SK-N-SH treated with all-trans-retinoic acid at 6 μM for 48 hours (cell line): ENCODE measurements at regions not wholly inside any gene's neighbourhood (a gene's known extent, or its start where the extent isn't known, plus 50 kb on each side); places are given as distances from the start of the nearest gene placed in this dataset.

Experiments
- ATAC-seq: fragments of 200-7000 bp; cut with Tn5 transposase; 3 replicates; pipeline ENCODE4 v1.9.1; 2020; ENCODE audit warnings: mild to moderate bottlenecking, moderate library complexity
- ARNTL ChIP-seq: fragments of 450-650 bp; formaldehyde crosslinking; IDR thresholded peaks from 2 replicates; pipeline ENCODE4 v1.5.0; 2020; ENCODE audit warnings: low read depth, mild to moderate bottlenecking, moderate library complexity, borderline replicate concordance
- BACH2 ChIP-seq: fragments of 250-450 bp; sonication (Bioruptor Pico); IDR thresholded peaks from 2 replicates; pipeline ENCODE4 v1.9.0; 2021; ENCODE audit warnings: mild to moderate bottlenecking, borderline replicate concordance
- CREB5 ChIP-seq: fragments of 250-450 bp; sonication (Bioruptor Pico); IDR thresholded peaks from 2 replicates; pipeline ENCODE4 v1.5.1; 2020; ENCODE audit warnings: low read depth, mild to moderate bottlenecking, moderate library complexity
- CSDC2 ChIP-seq: fragments of 250-450 bp; sonication (Bioruptor Pico); IDR thresholded peaks from 2 replicates; pipeline ENCODE4 v1.5.0; 2020; ENCODE audit warnings: mild to moderate bottlenecking, moderate library complexity
- CSRNP3 ChIP-seq: fragments of 250-450 bp; sonication (Bioruptor Pico); IDR thresholded peaks from 2 replicates; pipeline ENCODE4 v1.5.1; 2021; ENCODE audit warnings: mild to moderate bottlenecking, moderate library complexity
- GLIS3 ChIP-seq: fragments of 250-450 bp; sonication (Bioruptor Pico); IDR thresholded peaks from 2 replicates; pipeline ENCODE4 v1.5.0; 2020; ENCODE audit warnings: mild to moderate bottlenecking, moderate library complexity
- ISL1 ChIP-seq: fragments of 250-450 bp; sonication (Bioruptor Pico); IDR thresholded peaks from 2 replicates; pipeline ENCODE4 v2.1.2; 2022; ENCODE audit warnings: mild to moderate bottlenecking, moderate library complexity
- OSR1 ChIP-seq: fragments of 250-450 bp; sonication (Bioruptor Pico); IDR thresholded peaks from 2 replicates; pipeline ENCODE4 v1.8.0; 2022; ENCODE audit warnings: moderate library complexity, mild to moderate bottlenecking, inconsistent platforms
- PATZ1 ChIP-seq: fragments of 250-450 bp; sonication (Bioruptor Pico); IDR thresholded peaks from 2 replicates; pipeline ENCODE4 v1.8.0; 2020; ENCODE audit warnings: mild to moderate bottlenecking, moderate library complexity, borderline replicate concordance
- PPARA ChIP-seq: fragments of 250-450 bp; sonication (Bioruptor Pico); IDR thresholded peaks from 2 replicates; pipeline ENCODE4 v1.5.0; 2020; ENCODE audit warnings: mild to moderate bottlenecking, borderline replicate concordance
- RARB ChIP-seq: fragments of 250-450 bp; sonication (Bioruptor Pico); IDR thresholded peaks from 2 replicates; pipeline ENCODE4 v1.8.0; 2021; ENCODE audit warnings: mild to moderate bottlenecking, moderate library complexity
- SNAI2 ChIP-seq: fragments of 250-450 bp; sonication (Bioruptor Pico); IDR thresholded peaks from 2 replicates; pipeline ENCODE4 v1.5.0; 2020; ENCODE audit warnings: mild to moderate bottlenecking, moderate library complexity
- TCF4 ChIP-seq: fragments of 250-450 bp; sonication (Bioruptor Pico); IDR thresholded peaks from 2 replicates; pipeline ENCODE4 v1.8.0; 2021; ENCODE audit warnings: mild to moderate bottlenecking, moderate library complexity, borderline replicate concordance
- TOX ChIP-seq: fragments of 250-450 bp; sonication (Bioruptor Pico); IDR thresholded peaks from 2 replicates; pipeline ENCODE4 v1.8.0; 2021; ENCODE audit warnings: mild to moderate bottlenecking, moderate library complexity, borderline replicate concordance
- TSHZ2 ChIP-seq: fragments of 250-450 bp; sonication (Bioruptor Pico); IDR thresholded peaks from 2 replicates; pipeline ENCODE4 v1.5.0; 2020; ENCODE audit warnings: mild to moderate bottlenecking, moderate library complexity
- ZC3H10 ChIP-seq: fragments of 250-450 bp; sonication (Bioruptor Pico); IDR thresholded peaks from 2 replicates; pipeline ENCODE4 v1.5.1; 2021; ENCODE audit warnings: mild to moderate bottlenecking, moderate library complexity
- ZFP3 ChIP-seq: fragments of 250-450 bp; sonication (Bioruptor Pico); IDR thresholded peaks from 2 replicates; pipeline ENCODE4 v1.5.0; 2020; ENCODE audit warnings: mild to moderate bottlenecking, moderate library complexity
- ZFP30 ChIP-seq: fragments of 450-650 bp; formaldehyde crosslinking; IDR thresholded peaks from 2 replicates; pipeline ENCODE4 v1.5.0; 2022; ENCODE audit warnings: mild to moderate bottlenecking, moderate library complexity
- ZNF565 ChIP-seq: fragments of 450-650 bp; formaldehyde crosslinking; conservative IDR thresholded peaks from 2 replicates; pipeline ENCODE4 v1.5.0; 2020; ENCODE audit warnings: low read depth, mild to moderate bottlenecking, moderate library complexity
- ZNF70 ChIP-seq: fragments of 450-650 bp; formaldehyde crosslinking; IDR thresholded peaks from 2 replicates; pipeline ENCODE4 v1.5.0; 2020; ENCODE audit warnings: mild to moderate bottlenecking, moderate library complexity
- ZNF8 ChIP-seq: fragments of 450-650 bp; formaldehyde crosslinking; IDR thresholded peaks from 2 replicates; pipeline ENCODE4 v1.5.0; 2020; ENCODE audit warnings: mild to moderate bottlenecking, moderate library complexity

- TF ChIP-seq ZFP30 (CRISPR knock-in tag) (no peak), TCF4 (no peak), ZC3H10 (CRISPR knock-in tag) (no peak), GLIS3 (no peak), OSR1 (CRISPR knock-in tag) (no peak), ARNTL (CRISPR knock-in tag) (no peak), SNAI2 (no peak), CREB5 (CRISPR knock-in tag) (no peak), CSRNP3 (no peak), RARB (no peak)
- ATAC-seq, result no peak
Measured at GRCh38 chr20:34185766-34186620, 55.2 kb upstream of the ASIP start.

- no peak for TF ChIP-seq PATZ1 (CRISPR knock-in tag)
- TF ChIP-seq CSDC2 (CRISPR knock-in tag), result no peak
- TF ChIP-seq ZFP3, result no peak
- no peak for TF ChIP-seq TSHZ2
- no peak for TF ChIP-seq OSR1 (CRISPR knock-in tag)
- TF ChIP-seq PPARA (CRISPR knock-in tag), result no peak
- TF ChIP-seq CREB5 (CRISPR knock-in tag), result no peak
- no peak for TF ChIP-seq TCF4
- no peak for ATAC-seq
Measured at GRCh38 chr20:34189572-34190163, 51.6 kb upstream of the ASIP start.

GRCh38 chr20:34190262-34190661, 51.0 kb upstream of the ASIP start:
- ATAC-seq, result peak; percentile 7; the same call in 1 of the 3 replicates
- TF ChIP-seq BACH2 (CRISPR knock-in tag) (no peak), TOX (no peak), CSRNP3 (no peak), RARB (no peak), ISL1 (CRISPR knock-in tag) (no peak), ZNF8 (CRISPR knock-in tag) (no peak), TSHZ2 (no peak), GLIS3 (no peak), ZFP3 (no peak), OSR1 (CRISPR knock-in tag) (no peak), CSDC2 (CRISPR knock-in tag) (no peak), ZNF565 (CRISPR knock-in tag) (no peak), CREB5 (CRISPR knock-in tag) (no peak), ZC3H10 (CRISPR knock-in tag) (no peak), ARNTL (CRISPR knock-in tag) (no peak), ZNF70 (no peak), PPARA (CRISPR knock-in tag) (no peak)
